Activated T-cell treated with anti-CD3 and anti-CD28 coated beads for 24 hours (primary cell): ENCODE measurements at regions not wholly inside any gene's neighbourhood (a gene's known extent, or its start where the extent isn't known, plus 50 kb on each side); places are given as distances from the start of the nearest gene placed in this dataset.

Experiments
- DNase-seq: peaks from one replicate; pipeline ENCODE4 v3.0.0-alpha.2; 2020; ENCODE audit warnings: low read depth

GRCh38 chr9:16343249-16344237 lies 526.9 kb downstream of the BNC2 start:
- DNase-seq = no peak

- no peak for DNase-seq
Observed at GRCh38 chr9:16344343-16344742, 526.1 kb downstream of the BNC2 start.

GRCh38 chr9:16345902-16346301 lies 524.6 kb downstream of the BNC2 start:
- DNase-seq = no peak

GRCh38 chr9:16347886-16348285 lies 522.6 kb downstream of the BNC2 start:
- DNase-seq = no peak

- no peak for DNase-seq
Observed at GRCh38 chr9:16348531-16348930, 521.9 kb downstream of the BNC2 start.

GRCh38 chr9:16352251-16352650 lies 518.2 kb downstream of the BNC2 start:
- DNase-seq = no peak

GRCh38 chr9:16352791-16353401 lies 517.6 kb downstream of the BNC2 start:
- DNase-seq = no peak

GRCh38 chr9:16356196-16356765 lies 514.2 kb downstream of the BNC2 start:
- DNase-seq = no peak

- no peak for DNase-seq
Observed at GRCh38 chr9:16357828-16358227, 512.6 kb downstream of the BNC2 start.

- no peak for DNase-seq
Observed at GRCh38 chr9:16358751-16359150, 511.7 kb downstream of the BNC2 start.
